LNCaP clone FGC (cell line): ENCODE measurements at regions not wholly inside any gene's neighbourhood (a gene's known extent, or its start where the extent isn't known, plus 50 kb on each side); places are given as distances from the start of the nearest gene placed in this dataset.

Experiments
- DNase-seq: peaks from one replicate; pipeline ENCODE4 v3.0.0-alpha.2; 2011; ENCODE audit warnings: low read depth
- H3K4me3 ChIP-seq: 2 replicates; pipeline ENCODE4 v1.5.1; 2011; ENCODE audit warnings: mild to moderate bottlenecking, low read depth, low read length, control low read depth
- CTCF ChIP-seq: IDR thresholded peaks from 2 replicates; pipeline ENCODE4 v1.5.1; 2012; ENCODE audit warnings: mild to moderate bottlenecking; ENCODE audit not compliant: control insufficient read depth, insufficient read depth; ENCODE audit errors: extremely low read depth

- no peak for DNase-seq
- no peak for TF ChIP-seq CTCF
- no peak overlapping the region for H3K4me3 ChIP-seq
These were observed 112.9 kb upstream of the SMURF2 start for GRCh38 chr17:64774888-64775540.

GRCh38 chr17:64773836-64774761 is 112.0 kb upstream of the SMURF2 start:
- peak overlapping the region; percentile 69 for H3K4me3 ChIP-seq
- DNase-seq, result peak; percentile 61
- peak; percentile 68 for TF ChIP-seq CTCF

- no peak for TF ChIP-seq CTCF
- H3K4me3 ChIP-seq, result peak overlapping the region; percentile 69
- DNase-seq, result no peak
These were observed 111.3 kb upstream of the SMURF2 start for GRCh38 chr17:64773386-64773835.

- DNase-seq, result no peak
- no peak for TF ChIP-seq CTCF
- H3K4me3 ChIP-seq, result peak overlapping the region; percentile 69
These were observed 110.8 kb upstream of the SMURF2 start for GRCh38 chr17:64772845-64773299.

- TF ChIP-seq CTCF, result no peak
- H3K4me3 ChIP-seq, result peak overlapping the region; percentile 69
- DNase-seq, result peak; percentile 34
These were observed 110.1 kb upstream of the SMURF2 start for GRCh38 chr17:64771980-64772844.

- H3K4me3 ChIP-seq, result no peak overlapping the region
- no peak for TF ChIP-seq CTCF
- DNase-seq, result no peak
These were observed 107.6 kb upstream of the SMURF2 start for GRCh38 chr17:64769712-64770111.
